Upper lobe of right lung (tissue), 1 donor: ENCODE measurements at regions not wholly inside any gene's neighbourhood (a gene's known extent, or its start where the extent isn't known, plus 50 kb on each side); places are given as distances from the start of the nearest gene placed in this dataset.

ENCODE experiments used
- ATAC-seq: fragments of 200-7000 bp; cut with Tn5 transposase; one replicate; pipeline ENCODE4 v1.9.1; 2020; ENCODE audit warnings: mild to moderate bottlenecking, moderate library complexity
- DNase-seq: peaks from one replicate; pipeline ENCODE4 v3.0.0-alpha.2; 2020
- H3K27ac ChIP-seq: fragments of 200-600 bp; one replicate; pipeline ENCODE4 v1.8.0; 2022
- H3K27me3 ChIP-seq: fragments of 200-600 bp; one replicate; pipeline ENCODE4 v1.8.0; 2022; ENCODE audit warnings: mild to moderate bottlenecking
- H3K36me3 ChIP-seq: fragments of 200-600 bp; one replicate; pipeline ENCODE4 v1.8.0; 2022
- H3K4me1 ChIP-seq: fragments of 200-600 bp; one replicate; pipeline ENCODE4 v1.8.0; 2022
- H3K4me3 ChIP-seq: fragments of 200-600 bp; one replicate; pipeline ENCODE4 v1.8.0; 2022; ENCODE audit warnings: mild to moderate bottlenecking
- H3K9me3 ChIP-seq: fragments of 200-600 bp; one replicate; pipeline ENCODE4 v1.8.0; 2022
- CTCF ChIP-seq: fragments of 200-600 bp; IDR thresholded peaks from one replicate; pipeline ENCODE4 v1.8.0; 2022; ENCODE audit warnings: antibody characterized with exemption
- intact Hi-C: fragments of 100-400 bp; cut with DNase I; formaldehyde crosslinking; loops from one replicate; pipeline ENCODE4 v1.11.0; 2022
- donor health status: DM: no; HTN: yes; CAD: no; lungs with severe emphysema.

- TF ChIP-seq CTCF, result no peak
- peak; percentile 40 for ATAC-seq
- H3K36me3 ChIP-seq, result no peaks in the 10 kb centered on the region
- no peaks in the 10 kb centered on the region for H3K9me3 ChIP-seq
- intact Hi-C loops, result no loop called here
- H3K27me3 ChIP-seq, result no peaks in the 10 kb centered on the region
- H3K27ac ChIP-seq, result no peak overlapping the region
- no peaks in the 10 kb centered on the region for H3K4me1 ChIP-seq
- DNase-seq, result no peak
- no peak overlapping the region for H3K4me3 ChIP-seq
Observed at GRCh38 chr5:24314106-24314505, 330.7 kb downstream of the CDH10 start.

- no peak for DNase-seq
- no peak for ATAC-seq
Observed at GRCh38 chr5:24320643-24321042, 324.1 kb downstream of the CDH10 start.

GRCh38 chr5:24325306-24325832 lies 319.4 kb downstream of the CDH10 start:
- H3K4me3 ChIP-seq, result no peak overlapping the region
- H3K36me3 ChIP-seq, result no peaks in the 10 kb centered on the region
- no peak overlapping the region for H3K27ac ChIP-seq
- H3K27me3 ChIP-seq, result no peaks in the 10 kb centered on the region
- intact Hi-C loops, result no loop called here
- DNase-seq (no peak), ATAC-seq (no peak)
- H3K9me3 ChIP-seq, result no peaks in the 10 kb centered on the region
- TF ChIP-seq CTCF, result no peak
- H3K4me1 ChIP-seq, result no peaks in the 10 kb centered on the region

More at GRCh38 chr5:24320643-24321042, 324.1 kb downstream of the CDH10 start:
- Histone ChIP-seq H3K4me3 (no peak overlapping the region), H3K4me1 (no peaks in the 10 kb centered on the region), H3K27me3 (no peaks in the 10 kb centered on the region), H3K36me3 (no peaks in the 10 kb centered on the region), H3K27ac (no peak overlapping the region), H3K9me3 (no peaks in the 10 kb centered on the region)
- intact Hi-C loops, result no loop called here
- no peak for TF ChIP-seq CTCF

- no peak overlapping the region for H3K4me3 ChIP-seq
- intact Hi-C loops, result no loop called here
- no peak for ATAC-seq
- DNase-seq, result no peak
- no peak for TF ChIP-seq CTCF
- no peaks in the 10 kb centered on the region for H3K36me3 ChIP-seq
- H3K9me3 ChIP-seq, result no peaks in the 10 kb centered on the region
- no peak overlapping the region for H3K27ac ChIP-seq
- no peaks in the 10 kb centered on the region for H3K4me1 ChIP-seq
- no peaks in the 10 kb centered on the region for H3K27me3 ChIP-seq
Observed at GRCh38 chr5:24331531-24331930, 313.2 kb downstream of the CDH10 start.

GRCh38 chr5:24347158-24347557 lies 297.6 kb downstream of the CDH10 start:
- TF ChIP-seq CTCF, result no peak
- no peak for ATAC-seq
- intact Hi-C loops, result no loop called here

GRCh38 chr5:24351285-24351684 lies 293.5 kb downstream of the CDH10 start:
- H3K4me1 ChIP-seq, result no peaks in the 10 kb centered on the region
- ATAC-seq (no peak), DNase-seq (no peak)
- H3K4me3 ChIP-seq, result no peak overlapping the region
- no peak overlapping the region for H3K27ac ChIP-seq
- H3K36me3 ChIP-seq, result no peaks in the 10 kb centered on the region
- H3K9me3 ChIP-seq, result no peaks in the 10 kb centered on the region
- intact Hi-C loops, result no loop called here
- no peaks in the 10 kb centered on the region for H3K27me3 ChIP-seq
- TF ChIP-seq CTCF, result no peak

More at GRCh38 chr5:24347158-24347557, 297.6 kb downstream of the CDH10 start:
- no peak for DNase-seq
- no peak overlapping the region for H3K4me3 ChIP-seq
- H3K27me3 ChIP-seq, result no peaks in the 10 kb centered on the region
- H3K27ac ChIP-seq, result no peak overlapping the region
- H3K9me3 ChIP-seq, result no peaks in the 10 kb centered on the region
- H3K36me3 ChIP-seq, result no peaks in the 10 kb centered on the region
- H3K4me1 ChIP-seq, result no peaks in the 10 kb centered on the region
